Ovary (tissue), 7 donors: ENCODE measurements at regions not wholly inside any gene's neighbourhood (a gene's known extent, or its start where the extent isn't known, plus 50 kb on each side); places are given as distances from the start of the nearest gene placed in this dataset.

Experiments
- DNase-seq, 5 donors: peaks; one replicate each; pipeline ENCODE4 v3.0.0-alpha.2; 2019 to 2020
- H3K27ac ChIP-seq, 2 donors: fragments of 200-600 bp; one replicate each; pipeline versions ENCODE4 v1.5.1 to v1.8.0; 2019 to 2022
- H3K27me3 ChIP-seq: fragments of 200-600 bp; one replicate; pipeline ENCODE4 v1.8.0; 2022
- H3K36me3 ChIP-seq: fragments of 200-600 bp; sonication (generic); one replicate; pipeline ENCODE4 v1.5.1; 2019
- H3K4me1 ChIP-seq: one replicate; pipeline ENCODE4 v1.8.1; 2013; ENCODE audit warnings: mild to moderate bottlenecking, moderate library complexity; ENCODE audit not compliant: insufficient read depth
- H3K4me3 ChIP-seq: fragments of 200-600 bp; sonication (generic); one replicate; pipeline ENCODE4 v1.5.1; 2017
- H3K9me3 ChIP-seq, 2 donors: fragments of 200-600 bp in 1 of 2; sonication (generic) in 1 of 2; one replicate each; pipeline versions ENCODE4 v1.5.1 to v1.8.1; 2013 to 2019; ENCODE audit warnings: mild to moderate bottlenecking in 1 of 2, moderate library complexity in 1 of 2
- CTCF ChIP-seq, 3 donors: fragments of 450-650 bp in 2 of 3; fragments of 200-600 bp in 1 of 3; IDR thresholded peaks; one replicate each; pipeline versions ENCODE4 v1.5.1 to v1.8.0; 2016 to 2022; ENCODE audit warnings: antibody characterized with exemption in 3 of 3, mild to moderate bottlenecking in 1 of 3
- EP300 ChIP-seq: sonication (generic); formaldehyde crosslinking; IDR thresholded peaks from one replicate; pipeline ENCODE4 v1.6.1; 2017; ENCODE audit warnings: antibody characterized with exemption
- POLR2A ChIP-seq: fragments of 450-650 bp; IDR thresholded peaks from one replicate; pipeline ENCODE4 v1.6.1; 2017; ENCODE audit warnings: antibody characterized with exemption, mild to moderate bottlenecking, moderate library complexity
- WGBS, 3 donors: extraction: QIAGEN DNeasy Blood & Tissue Kit in 1 of 3; methylation state at CpG; one replicate each; pipeline versions ENCODE4 v1.1.5 to v1.1.7; 2013 to 2017; 5-methylcytosine and 5-hydroxymethylcytosine counted together
- intact Hi-C, 4 donors: fragments of 100-400 bp; cut with DNase I; formaldehyde crosslinking; loops; one replicate each; pipeline versions ENCODE4 v1.11.0 to v1.15.1; 2022 to 2023
- donor health status: DM: no; HTN: no; CAD: no; lungs with moderate emphysema.
- donor health status: DM: no; HTN: no; CAD: no.
- donor health status: Bipolar disorder and iron deficiency.
- donor health status: DM: no; HTN: no; CAD: no.
- donor health status: DM: yes; HTN: yes; CAD: no.

GRCh38 chr4:129570326-129570725 is 474.4 kb downstream of the C4orf33 start:
- TF ChIP-seq POLR2A = no peak
- TF ChIP-seq EP300 = no peak
- no peak for TF ChIP-seq CTCF (IDR thresholded peaks at IDR 0.05)
- Histone ChIP-seq H3K4me1 (no peaks in the 10 kb centered on the region), H3K9me3 (no peaks in the 10 kb centered on the region), H3K27me3 (no peaks in the 10 kb centered on the region), H3K27ac (no peak overlapping the region), H3K36me3 (no peaks in the 10 kb centered on the region), H3K4me3 (no peak overlapping the region)
- intact Hi-C loops = no loop called here
- no peak for DNase-seq

GRCh38 chr4:129578336-129578735 is 482.4 kb downstream of the C4orf33 start:
- Histone ChIP-seq H3K9me3 (no peaks in the 10 kb centered on the region), H3K4me1 (no peaks in the 10 kb centered on the region), H3K36me3 (no peaks in the 10 kb centered on the region), H3K4me3 (no peak overlapping the region), H3K27ac (no peak overlapping the region), H3K27me3 (no peaks in the 10 kb centered on the region)
- 74 to 77% (median 76%) methylated on average over 6 of the region's 6 CpGs for WGBS, 3 donors
- no peak for TF ChIP-seq POLR2A
- no peak for TF ChIP-seq CTCF (IDR thresholded peaks at IDR 0.05)
- TF ChIP-seq EP300 = no peak
- DNase-seq = no peak
- intact Hi-C loops = no loop called here

- H3K36me3 ChIP-seq = no peaks in the 10 kb centered on the region
- no peak for DNase-seq
- no peak overlapping the region for H3K27ac ChIP-seq
- intact Hi-C loops = no loop called here
- no peak for TF ChIP-seq POLR2A
- no peak for TF ChIP-seq EP300
- TF ChIP-seq CTCF (IDR thresholded peaks at IDR 0.05) = no peak
- WGBS, 3 donors = 43 to 77% (median 44%) methylated on average over 1 of the region's 1 CpG
- no peak overlapping the region for H3K4me3 ChIP-seq
- H3K27me3 ChIP-seq = no peaks in the 10 kb centered on the region
- no peaks in the 10 kb centered on the region for H3K4me1 ChIP-seq
- no peaks in the 10 kb centered on the region for H3K9me3 ChIP-seq
Observed at GRCh38 chr4:129581305-129581704, 485.4 kb downstream of the C4orf33 start.

- H3K4me1 ChIP-seq = no peaks in the 10 kb centered on the region
- intact Hi-C loops = no loop called here
- TF ChIP-seq CTCF (IDR thresholded peaks at IDR 0.05) (no peak), POLR2A (no peak), EP300 (no peak)
- WGBS, 3 donors = 41 to 47% (median 41%) methylated on average over 2 of the region's 2 CpGs
- H3K27ac ChIP-seq = no peak overlapping the region
- H3K27me3 ChIP-seq = no peaks in the 10 kb centered on the region
- no peaks in the 10 kb centered on the region for H3K36me3 ChIP-seq
- no peaks in the 10 kb centered on the region for H3K9me3 ChIP-seq
- no peak for DNase-seq
- H3K4me3 ChIP-seq = no peak overlapping the region
Observed at GRCh38 chr4:129583868-129584267, 487.9 kb downstream of the C4orf33 start.

GRCh38 chr4:129598582-129598981 is 502.6 kb downstream of the C4orf33 start:
- no peaks in the 10 kb centered on the region for H3K4me1 ChIP-seq
- H3K4me3 ChIP-seq = no peak overlapping the region
- DNase-seq = no peak
- no peaks in the 10 kb centered on the region for H3K27me3 ChIP-seq
- no peak overlapping the region for H3K27ac ChIP-seq
- intact Hi-C loops = no loop called here
- H3K9me3 ChIP-seq = no peaks in the 10 kb centered on the region
- H3K36me3 ChIP-seq = no peaks in the 10 kb centered on the region
- TF ChIP-seq CTCF (IDR thresholded peaks at IDR 0.05) (no peak), POLR2A (no peak), EP300 (no peak)
